ENCODE measurements at regions not wholly inside any gene's neighbourhood (a gene's known extent, or its start where the extent isn't known, plus 50 kb on each side); places are given as distances from the start of the nearest gene placed in this dataset.
A peak's percentile ranks its signal among the peaks of the same experiment; 100 is the strongest.

- no peak overlapping the region for H3K27ac ChIP-seq (ENCODE audit: insufficient read depth in 1 of 2, low read depth in 1 of 2, low read length in 2 of 2, poor library complexity in 1 of 2, severe bottlenecking in 2 of 2)
- DNase-seq: peak in 2 of 3 donors; percentile 1 to 2
- H3K9me3 ChIP-seq (ENCODE audit: control extremely low read depth in 1 of 5, control insufficient read depth in 4 of 5, insufficient read depth in 2 of 5, low read depth in 1 of 5, low read length in 4 of 5): no peaks in the 10 kb centered on the region
- H3K4me3 ChIP-seq (ENCODE audit: control insufficient read depth in 1 of 7, extremely low read depth in 1 of 7, insufficient read depth in 4 of 7, low read depth in 2 of 7, low read length in 6 of 7): no peak overlapping the region
- ChIA-PET CTCF (no interaction called here), POLR2A (no interaction called here)
- peaks cover 2 to 51% (median 10%) of the 10 kb centered on the region in 5 experiments for H3K27me3 ChIP-seq (replicated peaks in 2 of 5; ENCODE audit: control insufficient read depth in 4 of 5, insufficient read depth in 5 of 5, low read length in 4 of 5)
- 77% methylated on average over 4 of the region's 4 CpGs for WGBS (ENCODE audit: insufficient coverage)
- no peaks in the 10 kb centered on the region for H3K36me3 ChIP-seq (ENCODE audit: control insufficient read depth in 4 of 4, insufficient read depth in 4 of 4, low read length in 3 of 4)
- no peaks in the 10 kb centered on the region for H3K4me1 ChIP-seq (ENCODE audit: control extremely low read depth in 1 of 4, control insufficient read depth in 4 of 4, insufficient read depth in 4 of 4, low read length in 3 of 4)
Observed at GRCh38 chr10:130547368-130547767, 411.2 kb downstream of the GLRX3 start.

- Histone ChIP-seq H3K4me1 (ENCODE audit: control extremely low read depth in 1 of 4, control insufficient read depth in 4 of 4, insufficient read depth in 4 of 4, low read length in 3 of 4) (no peaks in the 10 kb centered on the region), H3K36me3 (ENCODE audit: control insufficient read depth in 4 of 4, insufficient read depth in 4 of 4, low read length in 3 of 4) (no peaks in the 10 kb centered on the region), H3K4me3 (ENCODE audit: control insufficient read depth in 1 of 7, extremely low read depth in 1 of 7, insufficient read depth in 4 of 7, low read depth in 2 of 7, low read length in 6 of 7) (no peak overlapping the region), H3K27me3 (replicated peaks in 2 of 5; ENCODE audit: control insufficient read depth in 4 of 5, insufficient read depth in 5 of 5, low read length in 4 of 5) (peaks cover 0 to 19% (median 2%) of the 10 kb centered on the region in 5 experiments), H3K9me3 (ENCODE audit: control extremely low read depth in 1 of 5, control insufficient read depth in 4 of 5, insufficient read depth in 2 of 5, low read depth in 1 of 5, low read length in 4 of 5) (no peaks in the 10 kb centered on the region), H3K27ac (ENCODE audit: insufficient read depth in 1 of 2, low read depth in 1 of 2, low read length in 2 of 2, poor library complexity in 1 of 2, severe bottlenecking in 2 of 2) (no peak overlapping the region)
- ChIA-PET POLR2A (no interaction called here), CTCF (no interaction called here)
- WGBS (ENCODE audit: insufficient coverage): 93% methylated on average over 21 of the region's 21 CpGs
- DNase-seq: no peak
Observed at GRCh38 chr10:130550952-130551674, 414.9 kb downstream of the GLRX3 start.

GRCh38 chr10:130551676-130552075 is 415.5 kb downstream of the GLRX3 start:
- no peak for DNase-seq
- Histone ChIP-seq H3K27ac (ENCODE audit: insufficient read depth in 1 of 2, low read depth in 1 of 2, low read length in 2 of 2, poor library complexity in 1 of 2, severe bottlenecking in 2 of 2) (no peak overlapping the region), H3K36me3 (ENCODE audit: control insufficient read depth in 4 of 4, insufficient read depth in 4 of 4, low read length in 3 of 4) (no peaks in the 10 kb centered on the region), H3K9me3 (ENCODE audit: control extremely low read depth in 1 of 5, control insufficient read depth in 4 of 5, insufficient read depth in 2 of 5, low read depth in 1 of 5, low read length in 4 of 5) (no peaks in the 10 kb centered on the region), H3K4me1 (ENCODE audit: control extremely low read depth in 1 of 4, control insufficient read depth in 4 of 4, insufficient read depth in 4 of 4, low read length in 3 of 4) (no peaks in the 10 kb centered on the region), H3K27me3 (replicated peaks in 2 of 5; ENCODE audit: control insufficient read depth in 4 of 5, insufficient read depth in 5 of 5, low read length in 4 of 5) (peaks cover 0 to 18% (median 2%) of the 10 kb centered on the region in 5 experiments), H3K4me3 (ENCODE audit: control insufficient read depth in 1 of 7, extremely low read depth in 1 of 7, insufficient read depth in 4 of 7, low read depth in 2 of 7, low read length in 6 of 7) (no peak overlapping the region)
- 96% methylated on average over 7 of the region's 7 CpGs for WGBS (ENCODE audit: insufficient coverage)
- POLR2A ChIA-PET: no interaction called here
- CTCF ChIA-PET: no interaction called here

GRCh38 chr10:130553826-130554225 is 417.6 kb downstream of the GLRX3 start:
- no peak for DNase-seq
- no peaks in the 10 kb centered on the region for H3K9me3 ChIP-seq (ENCODE audit: control extremely low read depth in 1 of 5, control insufficient read depth in 4 of 5, insufficient read depth in 2 of 5, low read depth in 1 of 5, low read length in 4 of 5)
- H3K4me1 ChIP-seq (ENCODE audit: control extremely low read depth in 1 of 4, control insufficient read depth in 4 of 4, insufficient read depth in 4 of 4, low read length in 3 of 4): no peaks in the 10 kb centered on the region
- 83% methylated on average over 6 of the region's 7 CpGs for WGBS (ENCODE audit: insufficient coverage)
- CTCF ChIA-PET: no interaction called here
- POLR2A ChIA-PET: no interaction called here
- H3K27me3 ChIP-seq (replicated peaks in 2 of 5; ENCODE audit: control insufficient read depth in 4 of 5, insufficient read depth in 5 of 5, low read length in 4 of 5): peaks cover 0 to 7% (median 2%) of the 10 kb centered on the region in 5 experiments
- no peak overlapping the region for H3K27ac ChIP-seq (ENCODE audit: insufficient read depth in 1 of 2, low read depth in 1 of 2, low read length in 2 of 2, poor library complexity in 1 of 2, severe bottlenecking in 2 of 2)
- no peaks in the 10 kb centered on the region for H3K36me3 ChIP-seq (ENCODE audit: control insufficient read depth in 4 of 4, insufficient read depth in 4 of 4, low read length in 3 of 4)
- no peak overlapping the region for H3K4me3 ChIP-seq (ENCODE audit: control insufficient read depth in 1 of 7, extremely low read depth in 1 of 7, insufficient read depth in 4 of 7, low read depth in 2 of 7, low read length in 6 of 7)

- WGBS (ENCODE audit: insufficient coverage): 85% methylated on average over 7 of the region's 14 CpGs
- no peak overlapping the region for H3K27ac ChIP-seq (ENCODE audit: insufficient read depth in 1 of 2, low read depth in 1 of 2, low read length in 2 of 2, poor library complexity in 1 of 2, severe bottlenecking in 2 of 2)
- ChIA-PET CTCF (no interaction called here), POLR2A (no interaction called here)
- no peaks in the 10 kb centered on the region for H3K9me3 ChIP-seq (ENCODE audit: control extremely low read depth in 1 of 5, control insufficient read depth in 4 of 5, insufficient read depth in 2 of 5, low read depth in 1 of 5, low read length in 4 of 5)
- no peak overlapping the region for H3K4me3 ChIP-seq (ENCODE audit: control insufficient read depth in 1 of 7, extremely low read depth in 1 of 7, insufficient read depth in 4 of 7, low read depth in 2 of 7, low read length in 6 of 7)
- no peak for DNase-seq
- H3K36me3 ChIP-seq (ENCODE audit: control insufficient read depth in 4 of 4, insufficient read depth in 4 of 4, low read length in 3 of 4): no peaks in the 10 kb centered on the region
- H3K4me1 ChIP-seq (ENCODE audit: control extremely low read depth in 1 of 4, control insufficient read depth in 4 of 4, insufficient read depth in 4 of 4, low read length in 3 of 4): no peaks in the 10 kb centered on the region
- H3K27me3 ChIP-seq (replicated peaks in 2 of 5; ENCODE audit: control insufficient read depth in 4 of 5, insufficient read depth in 5 of 5, low read length in 4 of 5): peaks cover 0 to 7% (median 0%) of the 10 kb centered on the region in 5 experiments
Observed at GRCh38 chr10:130554701-130555410, 418.7 kb downstream of the GLRX3 start.

- no peak for DNase-seq
- 93% methylated on average over 7 of the region's 7 CpGs for WGBS (ENCODE audit: insufficient coverage)
- Histone ChIP-seq H3K27me3 (replicated peaks in 2 of 5; ENCODE audit: control insufficient read depth in 4 of 5, insufficient read depth in 5 of 5, low read length in 4 of 5) (peaks cover 0 to 7% (median 0%) of the 10 kb centered on the region in 5 experiments), H3K9me3 (ENCODE audit: control extremely low read depth in 1 of 5, control insufficient read depth in 4 of 5, insufficient read depth in 2 of 5, low read depth in 1 of 5, low read length in 4 of 5) (no peaks in the 10 kb centered on the region), H3K4me1 (ENCODE audit: control extremely low read depth in 1 of 4, control insufficient read depth in 4 of 4, insufficient read depth in 4 of 4, low read length in 3 of 4) (no peaks in the 10 kb centered on the region), H3K36me3 (ENCODE audit: control insufficient read depth in 4 of 4, insufficient read depth in 4 of 4, low read length in 3 of 4) (no peaks in the 10 kb centered on the region), H3K27ac (ENCODE audit: insufficient read depth in 1 of 2, low read depth in 1 of 2, low read length in 2 of 2, poor library complexity in 1 of 2, severe bottlenecking in 2 of 2) (no peak overlapping the region), H3K4me3 (ENCODE audit: control insufficient read depth in 1 of 7, extremely low read depth in 1 of 7, insufficient read depth in 4 of 7, low read depth in 2 of 7, low read length in 6 of 7) (no peak overlapping the region)
- CTCF ChIA-PET: no interaction called here
- POLR2A ChIA-PET: no interaction called here
Observed at GRCh38 chr10:130555411-130555750, 419.2 kb downstream of the GLRX3 start.

GRCh38 chr10:130557181-130557845 is 421.1 kb downstream of the GLRX3 start:
- no peaks in the 10 kb centered on the region for H3K9me3 ChIP-seq (ENCODE audit: control extremely low read depth in 1 of 5, control insufficient read depth in 4 of 5, insufficient read depth in 2 of 5, low read depth in 1 of 5, low read length in 4 of 5)
- H3K4me1 ChIP-seq (ENCODE audit: control extremely low read depth in 1 of 4, control insufficient read depth in 4 of 4, insufficient read depth in 4 of 4, low read length in 3 of 4): no peaks in the 10 kb centered on the region
- POLR2A ChIA-PET: no interaction called here
- DNase-seq: no peak
- CTCF ChIA-PET: no interaction called here
- H3K27me3 ChIP-seq (replicated peaks in 2 of 5; ENCODE audit: control insufficient read depth in 4 of 5, insufficient read depth in 5 of 5, low read length in 4 of 5): peaks cover 0 to 2% (median 0%) of the 10 kb centered on the region in 5 experiments
- 82% methylated on average over 4 of the region's 8 CpGs for WGBS (ENCODE audit: insufficient coverage)
- no peak overlapping the region for H3K27ac ChIP-seq (ENCODE audit: insufficient read depth in 1 of 2, low read depth in 1 of 2, low read length in 2 of 2, poor library complexity in 1 of 2, severe bottlenecking in 2 of 2)
- H3K36me3 ChIP-seq (ENCODE audit: control insufficient read depth in 4 of 4, insufficient read depth in 4 of 4, low read length in 3 of 4): no peaks in the 10 kb centered on the region
- no peak overlapping the region for H3K4me3 ChIP-seq (ENCODE audit: control insufficient read depth in 1 of 7, extremely low read depth in 1 of 7, insufficient read depth in 4 of 7, low read depth in 2 of 7, low read length in 6 of 7)
